ENCODE measurements at regions not wholly inside any gene's neighbourhood (a gene's known extent, or its start where the extent isn't known, plus 50 kb on each side); places are given as distances from the start of the nearest gene placed in this dataset.

GRCh38 chr1:164250365-164250764 is 308.6 kb upstream of the PBX1 start:
- Histone ChIP-seq H4K91ac (ENCODE audit: insufficient read depth, low read depth, low read length) (no peak overlapping the region), H2AK9ac (replicated peaks; ENCODE audit: low read depth, low read length, poor library complexity) (no peak overlapping the region), H3K79me1 (ENCODE audit: low read depth in 1 of 2, low read length in 2 of 2) (no peaks in the 10 kb centered on the region), H3K9ac (ENCODE audit: low read depth, low read length) (no peak overlapping the region), H3K18ac (ENCODE audit: low read depth, low read length) (no peak overlapping the region), H3K4me2 (ENCODE audit: low read depth, low read length) (no peak overlapping the region), H3K4me1 (ENCODE audit: control insufficient read depth, insufficient read depth, low read length) (no peaks in the 10 kb centered on the region), H3K4me3 (ENCODE audit: insufficient read depth, low read depth, low read length) (no peak overlapping the region), H3K9me1 (ENCODE audit: insufficient read depth, low read length) (no peaks in the 10 kb centered on the region), H2BK5ac (ENCODE audit: low read depth, low read length, poor library complexity, severe bottlenecking) (no peak overlapping the region), H2BK15ac (ENCODE audit: low read depth, low read length) (no peak overlapping the region), H2BK20ac (ENCODE audit: low read depth, low read length) (no peak overlapping the region), H3K36me3 (ENCODE audit: control insufficient read depth, insufficient read depth, low read length) (no peaks in the 10 kb centered on the region), H4K5ac (ENCODE audit: low read depth, low read length) (no peak overlapping the region), H2AFZ (replicated peaks; ENCODE audit: low read length, poor library complexity) (no peak overlapping the region), H3K4ac (ENCODE audit: low read depth, low read length) (no peak overlapping the region), H3K14ac (replicated peaks; ENCODE audit: low read depth, low read length) (no peak overlapping the region), H2AK5ac (ENCODE audit: low read depth, low read length) (no peak overlapping the region), H2BK120ac (ENCODE audit: low read depth, low read length) (no peak overlapping the region), H4K20me1 (ENCODE audit: insufficient read depth, low read length) (no peaks in the 10 kb centered on the region), H3K23ac (ENCODE audit: low read depth, low read length) (no peak overlapping the region), H3K27ac (ENCODE audit: insufficient read depth, low read length) (no peak overlapping the region), H4K8ac (ENCODE audit: low read depth in 2 of 2, low read length in 2 of 2) (no peak overlapping the region), H3K56ac (ENCODE audit: extremely low read depth, insufficient read depth, low read length) (no peak overlapping the region), H3K27me3 (ENCODE audit: control insufficient read depth, insufficient read depth, low read length) (no peaks in the 10 kb centered on the region), H3K9me3 (ENCODE audit: control insufficient read depth, insufficient read depth, low read length) (no peaks in the 10 kb centered on the region; the same call in 1 of the 2 replicates)
- DNase-seq (no peak), ATAC-seq (ENCODE audit: low read depth) (no peak)
- dilution Hi-C loops (cut with HindIII; ENCODE audit: low sequenced_read_pairs, unreplicated experiment): no loop called here
- intact Hi-C loops (cut with micrococcal nuclease): no loop called here
- TF ChIP-seq RFX5 (IDR thresholded peaks at IDR 0.05; ENCODE audit: low read depth, low read length): no peak
- TF ChIP-seq MAFK (IDR thresholded peaks at IDR 0.05; ENCODE audit: low read depth, low read length): 0 out of 2 replicates have a peak, but pooled peaks have one; percentile 11
- TF ChIP-seq BHLHE40 (IDR thresholded peaks at IDR 0.05; ENCODE audit: low read depth, low read length): no peak
- no TSS peak for BruUV-seq (replicated peaks)
- in situ Hi-C loops (cut with MboI; ENCODE audit: low sequenced_read_pairs): no loop called here
- ChIA-PET CTCF (no interaction called here), POLR2A (ENCODE audit: unreplicated experiment) (no interaction called here)

Data from IMR-90 (cell line).